ENCODE measurements at regions not wholly inside any gene's neighbourhood (a gene's known extent, or its start where the extent isn't known, plus 50 kb on each side); places are given as distances from the start of the nearest gene placed in this dataset.

DNA sequence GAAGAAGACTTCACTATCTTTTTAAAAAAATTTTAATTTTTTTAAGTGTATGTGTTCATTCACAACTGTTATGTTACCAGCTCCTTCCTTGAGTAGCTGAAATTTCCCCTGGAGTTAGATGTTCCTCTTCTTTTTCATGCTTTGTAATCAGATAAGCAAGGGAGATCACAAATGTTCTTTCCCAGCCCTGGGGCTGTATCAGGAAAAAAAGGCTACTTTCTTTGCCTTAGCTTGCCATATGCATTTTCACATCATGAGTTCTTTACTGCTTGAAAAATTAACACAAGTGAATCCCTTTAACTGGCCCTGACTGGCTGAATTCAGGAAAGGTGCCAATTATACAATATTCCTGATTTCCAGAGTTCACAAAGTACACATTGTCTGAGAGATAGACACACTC, 353.2 kb upstream of the ATP11B start:
- no peak overlapping the region for H3K4me3 ChIP-seq (ENCODE audit: control insufficient read depth, low read depth, low read length)
- no peak for DNase-seq (ENCODE audit: low read depth)
- no peak for TF ChIP-seq CTCF (conservative IDR thresholded peaks at IDR 0.05; ENCODE audit: control insufficient read depth, insufficient read depth, low read depth, low read length)

GRCh38 chr3:182445576-182445975, 347.7 kb upstream of the ATP11B start:
- no peak for TF ChIP-seq CTCF (conservative IDR thresholded peaks at IDR 0.05; ENCODE audit: control insufficient read depth, insufficient read depth, low read depth, low read length)
- no peak for DNase-seq (ENCODE audit: low read depth)
- H3K4me3 ChIP-seq (ENCODE audit: control insufficient read depth, low read depth, low read length), result no peak overlapping the region

- no peak overlapping the region for H3K4me3 ChIP-seq (ENCODE audit: control insufficient read depth, low read depth, low read length)
- no peak for TF ChIP-seq CTCF (conservative IDR thresholded peaks at IDR 0.05; ENCODE audit: control insufficient read depth, insufficient read depth, low read depth, low read length)
- DNase-seq (ENCODE audit: low read depth), result no peak
Measured at GRCh38 chr3:182450942-182451787, 342.1 kb upstream of the ATP11B start.

DNA sequence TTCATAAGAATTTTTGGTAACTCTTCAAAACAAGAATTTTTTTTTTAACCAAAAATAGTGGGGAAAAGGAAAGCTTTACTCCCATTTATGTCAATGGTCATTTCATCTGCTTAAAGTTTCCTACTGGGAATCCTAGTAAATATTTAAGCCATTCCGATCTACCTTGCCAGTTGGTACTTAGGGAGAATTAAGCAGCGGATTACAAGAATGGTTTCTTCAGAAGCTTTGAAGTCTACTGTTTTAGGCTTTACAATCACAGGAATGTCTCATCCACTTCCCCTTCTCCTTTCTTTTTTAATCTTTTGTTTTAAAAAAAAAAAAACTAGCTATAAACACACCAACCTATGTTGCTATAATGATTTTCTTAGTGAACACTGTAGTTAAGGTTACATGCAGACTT, 341.4 kb upstream of the ATP11B start:
- TF ChIP-seq CTCF (conservative IDR thresholded peaks at IDR 0.05; ENCODE audit: control insufficient read depth, insufficient read depth, low read depth, low read length), result no peak
- H3K4me3 ChIP-seq (ENCODE audit: control insufficient read depth, low read depth, low read length), result no peak overlapping the region
- no peak for DNase-seq (ENCODE audit: low read depth)

GRCh38 chr3:182455011-182455410, 338.3 kb upstream of the ATP11B start:
- no peak for TF ChIP-seq CTCF (conservative IDR thresholded peaks at IDR 0.05; ENCODE audit: control insufficient read depth, insufficient read depth, low read depth, low read length)
- DNase-seq (ENCODE audit: low read depth), result no peak
- H3K4me3 ChIP-seq (ENCODE audit: control insufficient read depth, low read depth, low read length), result no peak overlapping the region

- H3K4me3 ChIP-seq (ENCODE audit: control insufficient read depth, low read depth, low read length), result no peak overlapping the region
- TF ChIP-seq CTCF (conservative IDR thresholded peaks at IDR 0.05; ENCODE audit: control insufficient read depth, insufficient read depth, low read depth, low read length), result no peak
- no peak for DNase-seq (ENCODE audit: low read depth)
Measured at GRCh38 chr3:182460303-182460702, 333.0 kb upstream of the ATP11B start.

All from fibroblast of mammary gland (primary cell).